ENCODE measurements at regions not wholly inside any gene's neighbourhood (a gene's known extent, or its start where the extent isn't known, plus 50 kb on each side); places are given as distances from the start of the nearest gene placed in this dataset.

- TF ChIP-seq, protein P1, sequence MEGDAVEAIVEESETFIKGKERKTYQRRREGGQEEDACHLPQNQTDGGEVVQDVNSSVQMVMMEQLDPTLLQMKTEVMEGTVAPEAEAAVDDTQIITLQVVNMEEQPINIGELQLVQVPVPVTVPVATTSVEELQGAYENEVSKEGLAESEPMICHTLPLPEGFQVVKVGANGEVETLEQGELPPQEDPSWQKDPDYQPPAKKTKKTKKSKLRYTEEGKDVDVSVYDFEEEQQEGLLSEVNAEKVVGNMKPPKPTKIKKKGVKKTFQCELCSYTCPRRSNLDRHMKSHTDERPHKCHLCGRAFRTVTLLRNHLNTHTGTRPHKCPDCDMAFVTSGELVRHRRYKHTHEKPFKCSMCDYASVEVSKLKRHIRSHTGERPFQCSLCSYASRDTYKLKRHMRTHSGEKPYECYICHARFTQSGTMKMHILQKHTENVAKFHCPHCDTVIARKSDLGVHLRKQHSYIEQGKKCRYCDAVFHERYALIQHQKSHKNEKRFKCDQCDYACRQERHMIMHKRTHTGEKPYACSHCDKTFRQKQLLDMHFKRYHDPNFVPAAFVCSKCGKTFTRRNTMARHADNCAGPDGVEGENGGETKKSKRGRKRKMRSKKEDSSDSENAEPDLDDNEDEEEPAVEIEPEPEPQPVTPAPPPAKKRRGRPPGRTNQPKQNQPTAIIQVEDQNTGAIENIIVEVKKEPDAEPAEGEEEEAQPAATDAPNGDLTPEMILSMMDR (IDR thresholded peaks at IDR 0.05; ENCODE audit: low read depth, low read length, missing control alignments) = no peak
- H3K4me3 ChIP-seq (ENCODE audit: low read depth, low read length) = no peak overlapping the region
- in situ Hi-C loops (cut with HindIII; ENCODE audit: low sequenced_read_pairs) = no loop called here
- DNase-seq (ENCODE audit: low read depth) = no peak
Measured at GRCh38 chr5:175765858-175766257, 105.5 kb upstream of the CPLX2 start.

DNA sequence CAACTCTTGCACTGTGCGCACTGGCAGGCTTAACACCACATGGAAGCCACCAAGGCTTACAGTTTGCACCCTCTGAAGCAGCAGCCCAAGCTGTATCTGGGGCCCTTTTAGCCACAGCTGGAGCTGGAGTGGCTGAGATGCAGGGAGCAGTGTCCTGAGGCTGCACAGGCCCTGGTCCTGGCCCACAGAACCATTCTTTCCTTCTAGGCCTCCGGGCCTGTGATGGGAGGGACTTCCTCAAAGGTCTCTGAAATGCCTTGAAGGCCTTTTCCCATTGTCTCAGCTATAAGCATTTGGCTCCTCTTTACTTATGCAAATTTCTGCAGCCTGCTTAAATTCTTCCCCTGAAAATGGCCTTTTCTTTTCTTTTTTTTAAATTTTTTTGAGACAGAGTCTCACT, 104.4 kb upstream of the CPLX2 start:
- H3K4me3 ChIP-seq (ENCODE audit: low read depth, low read length) = no peak overlapping the region
- TF ChIP-seq, protein P1 (IDR thresholded peaks at IDR 0.05; ENCODE audit: low read depth, low read length, missing control alignments) = no peak
- DNase-seq (ENCODE audit: low read depth) = no peak
- in situ Hi-C loops (cut with HindIII; ENCODE audit: low sequenced_read_pairs) = no loop called here

- H3K4me3 ChIP-seq (ENCODE audit: low read depth, low read length) = no peak overlapping the region
- TF ChIP-seq, protein P1 (IDR thresholded peaks at IDR 0.05; ENCODE audit: low read depth, low read length, missing control alignments) = no peak
- no peak for DNase-seq (ENCODE audit: low read depth)
- in situ Hi-C loops (cut with HindIII; ENCODE audit: low sequenced_read_pairs) = no loop called here
Measured at GRCh38 chr5:175772747-175773533, 98.4 kb upstream of the CPLX2 start.

- H3K4me3 ChIP-seq (ENCODE audit: low read depth, low read length) = no peak overlapping the region
- no peak for DNase-seq (ENCODE audit: low read depth)
- in situ Hi-C loops (cut with HindIII; ENCODE audit: low sequenced_read_pairs) = no loop called here
- TF ChIP-seq, protein P1 (IDR thresholded peaks at IDR 0.05; ENCODE audit: low read depth, low read length, missing control alignments) = no peak
Measured at GRCh38 chr5:175773534-175774070, 97.8 kb upstream of the CPLX2 start.

GRCh38 chr5:175775416-175775815, 96.0 kb upstream of the CPLX2 start:
- H3K4me3 ChIP-seq (ENCODE audit: low read depth, low read length) = no peak overlapping the region
- TF ChIP-seq, protein P1 (IDR thresholded peaks at IDR 0.05; ENCODE audit: low read depth, low read length, missing control alignments) = no peak
- DNase-seq (ENCODE audit: low read depth) = no peak
- in situ Hi-C loops (cut with HindIII; ENCODE audit: low sequenced_read_pairs) = no loop called here

GRCh38 chr5:175778951-175779503, 92.4 kb upstream of the CPLX2 start:
- TF ChIP-seq, protein P1 (IDR thresholded peaks at IDR 0.05; ENCODE audit: low read depth, low read length, missing control alignments) = no peak
- in situ Hi-C loops (cut with HindIII; ENCODE audit: low sequenced_read_pairs) = no loop called here
- DNase-seq (ENCODE audit: low read depth) = no peak
- no peak overlapping the region for H3K4me3 ChIP-seq (ENCODE audit: low read depth, low read length)

Measured in astrocyte of the cerebellum (primary cell).